Type B pancreatic cell (in vitro differentiated cells): ENCODE measurements at regions not wholly inside any gene's neighbourhood (a gene's known extent, or its start where the extent isn't known, plus 50 kb on each side); places are given as distances from the start of the nearest gene placed in this dataset.
A peak's percentile ranks its signal among the peaks of the same experiment; 100 is the strongest.

Experiments
- DNase-seq: peaks from one replicate; pipeline ENCODE4 v3.0.0; 2021; ENCODE audit warnings: mixed read lengths; ENCODE audit not compliant: unreplicated experiment; ENCODE audit errors: extremely low spot score
- H3K27ac Mint-ChIP-seq: 2 replicates; pipeline ENCODE4 v1.8.0; 2021; ENCODE audit warnings: mild to moderate bottlenecking, mixed read lengths
- H3K27me3 Mint-ChIP-seq: 2 replicates; pipeline ENCODE4 v1.8.0; 2021; ENCODE audit warnings: mixed read lengths
- H3K36me3 Mint-ChIP-seq: 2 replicates; pipeline ENCODE4 v1.8.0; 2021; ENCODE audit warnings: mixed read lengths
- H3K4me1 Mint-ChIP-seq: one replicate; pipeline ENCODE4 v1.8.0; 2021; ENCODE audit warnings: mixed read lengths; ENCODE audit not compliant: unreplicated experiment
- H3K4me3 Mint-ChIP-seq: 2 replicates; pipeline ENCODE4 v1.8.0; 2021; ENCODE audit warnings: mild to moderate bottlenecking, mixed read lengths
- H3K9me3 Mint-ChIP-seq: 2 replicates; pipeline ENCODE4 v1.8.0; 2021; ENCODE audit warnings: mixed read lengths
- CTCF ChIP-seq: fragments of 200-600 bp; sonication (generic); conservative IDR thresholded peaks from 2 replicates; pipeline ENCODE4 v1.5.0; 2021; ENCODE audit warnings: antibody characterized with exemption, mild to moderate bottlenecking

GRCh38 chr16:65280845-65281512, 159.1 kb upstream of the CDH11 start:
- peaks cover 8% of the 10 kb centered on the region for H3K9me3 Mint-ChIP-seq
- peaks cover 3% of the 10 kb centered on the region for H3K27me3 Mint-ChIP-seq
- peaks cover 67% of the 10 kb centered on the region for H3K4me1 Mint-ChIP-seq
- TF ChIP-seq CTCF = no peak
- H3K4me3 Mint-ChIP-seq = peak overlapping the region; percentile 35
- peaks cover 5% of the 10 kb centered on the region for H3K36me3 Mint-ChIP-seq
- DNase-seq = no peak
- H3K27ac Mint-ChIP-seq = peak overlapping the region; percentile 25

GRCh38 chr16:65279576-65279975, 157.7 kb upstream of the CDH11 start:
- no peak overlapping the region for H3K4me3 Mint-ChIP-seq
- peaks cover 53% of the 10 kb centered on the region for H3K4me1 Mint-ChIP-seq
- peaks cover 5% of the 10 kb centered on the region for H3K36me3 Mint-ChIP-seq
- TF ChIP-seq CTCF = no peak
- peaks cover 3% of the 10 kb centered on the region for H3K27me3 Mint-ChIP-seq
- no peak for DNase-seq
- H3K27ac Mint-ChIP-seq = no peak overlapping the region
- H3K9me3 Mint-ChIP-seq = peaks cover 8% of the 10 kb centered on the region

GRCh38 chr16:65278874-65279273, 157.0 kb upstream of the CDH11 start:
- TF ChIP-seq CTCF = no peak
- peaks cover 48% of the 10 kb centered on the region for H3K4me1 Mint-ChIP-seq
- peaks cover 8% of the 10 kb centered on the region for H3K9me3 Mint-ChIP-seq
- DNase-seq = no peak
- H3K27ac Mint-ChIP-seq = no peak overlapping the region
- H3K4me3 Mint-ChIP-seq = no peak overlapping the region
- H3K36me3 Mint-ChIP-seq = peaks cover 5% of the 10 kb centered on the region
- peaks cover 3% of the 10 kb centered on the region for H3K27me3 Mint-ChIP-seq

- Mint-ChIP-seq H3K9me3 (peaks cover 8% of the 10 kb centered on the region), H3K27ac (no peak overlapping the region), H3K4me1 (peaks cover 24% of the 10 kb centered on the region), H3K36me3 (peaks cover 5% of the 10 kb centered on the region), H3K27me3 (peaks cover 3% of the 10 kb centered on the region), H3K4me3 (no peak overlapping the region)
- DNase-seq = no peak
- no peak for TF ChIP-seq CTCF
These were observed 152.7 kb upstream of the CDH11 start for GRCh38 chr16:65274566-65274965.

GRCh38 chr16:65272699-65273414, 151.0 kb upstream of the CDH11 start:
- DNase-seq = no peak
- no peak for TF ChIP-seq CTCF
- Mint-ChIP-seq H3K36me3 (peaks cover 5% of the 10 kb centered on the region), H3K4me1 (peaks cover 30% of the 10 kb centered on the region), H3K9me3 (peaks cover 8% of the 10 kb centered on the region), H3K27ac (no peak overlapping the region), H3K27me3 (peaks cover 3% of the 10 kb centered on the region), H3K4me3 (no peak overlapping the region)
